Sigmoid colon (tissue), 6 donors: ENCODE measurements at regions not wholly inside any gene's neighbourhood (a gene's known extent, or its start where the extent isn't known, plus 50 kb on each side); places are given as distances from the start of the nearest gene placed in this dataset.

Experiments used
- DNase-seq: peaks from one replicate; pipeline ENCODE4 v3.0.0-alpha.2; 2019
- H3K27ac ChIP-seq, 4 donors: fragments of 200-600 bp; sonication (generic); one replicate each; pipeline ENCODE4 v1.5.1; 2016 to 2019; ENCODE audit warnings: mild to moderate bottlenecking in 1 of 4
- H3K27me3 ChIP-seq, 3 donors: fragments of 200-600 bp; sonication (generic); one replicate each; pipeline ENCODE4 v1.5.1; 2019; ENCODE audit warnings: mild to moderate bottlenecking in 1 of 3
- H3K36me3 ChIP-seq, 4 donors: fragments of 200-600 bp; sonication (generic); one replicate each; pipeline ENCODE4 v1.5.1; 2016 to 2019
- H3K4me1 ChIP-seq, 4 donors: fragments of 200-600 bp; sonication (generic); one replicate each; pipeline ENCODE4 v1.5.1; 2017 to 2019
- H3K4me3 ChIP-seq, 4 donors: fragments of 200-600 bp; sonication (generic); one replicate each; pipeline ENCODE4 v1.5.1; 2017 to 2019; ENCODE audit warnings: mild to moderate bottlenecking in 2 of 4, moderate library complexity in 1 of 4
- H3K9me3 ChIP-seq, 4 donors: fragments of 200-600 bp in 3 of 4; sonication (generic) in 3 of 4; one replicate each; pipeline versions ENCODE4 v1.5.1 to v1.6.1; 2013 to 2019
- EP300 ChIP-seq, 4 donors: sonication (generic); formaldehyde crosslinking; IDR thresholded peaks; one replicate each; pipeline ENCODE4 v1.6.1; 2017; ENCODE audit warnings: antibody characterized with exemption in 4 of 4
- POLR2A ChIP-seq, 2 donors: fragments of 450-650 bp; IDR thresholded peaks; one replicate each; pipeline ENCODE4 v1.6.1; 2016; ENCODE audit warnings: antibody characterized with exemption in 2 of 2, mild to moderate bottlenecking in 2 of 2, moderate library complexity in 2 of 2
- POLR2AphosphoS5 ChIP-seq, 4 donors: sonication (generic); formaldehyde crosslinking; IDR thresholded peaks; one replicate each; pipeline ENCODE4 v1.6.1; 2017; ENCODE audit warnings: antibody characterized with exemption in 4 of 4
- WGBS, 2 donors: extraction: QIAGEN DNeasy Blood & Tissue Kit; methylation state at CpG; one replicate each; pipeline ENCODE4 v1.1.7; 2013; 5-methylcytosine and 5-hydroxymethylcytosine counted together
- intact Hi-C: fragments of 100-400 bp; cut with DNase I; formaldehyde crosslinking; loops from one replicate; pipeline ENCODE4 v1.15.1; 2023
- TF ChIP-seq, protein P1 (sequence below), 4 experiments: fragments of 450-650 bp in 3 of 4; fragments of 200-600 bp in 1 of 4; IDR thresholded peaks; one replicate each; pipeline ENCODE4 v1.5.1; 2016 to 2019; ENCODE audit warnings: antibody characterized with exemption in 4 of 4, mild to moderate bottlenecking in 3 of 4, moderate library complexity in 2 of 4
- donor health status: healthy with polysubstance abuse.
- donor health status: healthy.

- no peak overlapping the region for H3K4me3 ChIP-seq
- intact Hi-C loops = no loop called here
- WGBS, 2 donors = 48 to 69% methylated on average over 2 of the region's 2 CpGs
- H3K27ac ChIP-seq = no peak overlapping the region
- no peak for TF ChIP-seq POLR2AphosphoS5 (IDR thresholded peaks at IDR 0.05)
- no peak for TF ChIP-seq POLR2A (IDR thresholded peaks at IDR 0.05)
- TF ChIP-seq, protein P1, sequence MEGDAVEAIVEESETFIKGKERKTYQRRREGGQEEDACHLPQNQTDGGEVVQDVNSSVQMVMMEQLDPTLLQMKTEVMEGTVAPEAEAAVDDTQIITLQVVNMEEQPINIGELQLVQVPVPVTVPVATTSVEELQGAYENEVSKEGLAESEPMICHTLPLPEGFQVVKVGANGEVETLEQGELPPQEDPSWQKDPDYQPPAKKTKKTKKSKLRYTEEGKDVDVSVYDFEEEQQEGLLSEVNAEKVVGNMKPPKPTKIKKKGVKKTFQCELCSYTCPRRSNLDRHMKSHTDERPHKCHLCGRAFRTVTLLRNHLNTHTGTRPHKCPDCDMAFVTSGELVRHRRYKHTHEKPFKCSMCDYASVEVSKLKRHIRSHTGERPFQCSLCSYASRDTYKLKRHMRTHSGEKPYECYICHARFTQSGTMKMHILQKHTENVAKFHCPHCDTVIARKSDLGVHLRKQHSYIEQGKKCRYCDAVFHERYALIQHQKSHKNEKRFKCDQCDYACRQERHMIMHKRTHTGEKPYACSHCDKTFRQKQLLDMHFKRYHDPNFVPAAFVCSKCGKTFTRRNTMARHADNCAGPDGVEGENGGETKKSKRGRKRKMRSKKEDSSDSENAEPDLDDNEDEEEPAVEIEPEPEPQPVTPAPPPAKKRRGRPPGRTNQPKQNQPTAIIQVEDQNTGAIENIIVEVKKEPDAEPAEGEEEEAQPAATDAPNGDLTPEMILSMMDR (IDR thresholded peaks at IDR 0.05) = no peak
- TF ChIP-seq EP300 (IDR thresholded peaks at IDR 0.05) = no peak
- no peak for DNase-seq
- H3K27me3 ChIP-seq = no peaks in the 10 kb centered on the region
- no peaks in the 10 kb centered on the region for H3K4me1 ChIP-seq
- H3K9me3 ChIP-seq = no peaks in the 10 kb centered on the region
- H3K36me3 ChIP-seq = no peaks in the 10 kb centered on the region
Measured at GRCh38 chr7:93737953-93738352, 152.6 kb downstream of the TFPI2 start.

DNA sequence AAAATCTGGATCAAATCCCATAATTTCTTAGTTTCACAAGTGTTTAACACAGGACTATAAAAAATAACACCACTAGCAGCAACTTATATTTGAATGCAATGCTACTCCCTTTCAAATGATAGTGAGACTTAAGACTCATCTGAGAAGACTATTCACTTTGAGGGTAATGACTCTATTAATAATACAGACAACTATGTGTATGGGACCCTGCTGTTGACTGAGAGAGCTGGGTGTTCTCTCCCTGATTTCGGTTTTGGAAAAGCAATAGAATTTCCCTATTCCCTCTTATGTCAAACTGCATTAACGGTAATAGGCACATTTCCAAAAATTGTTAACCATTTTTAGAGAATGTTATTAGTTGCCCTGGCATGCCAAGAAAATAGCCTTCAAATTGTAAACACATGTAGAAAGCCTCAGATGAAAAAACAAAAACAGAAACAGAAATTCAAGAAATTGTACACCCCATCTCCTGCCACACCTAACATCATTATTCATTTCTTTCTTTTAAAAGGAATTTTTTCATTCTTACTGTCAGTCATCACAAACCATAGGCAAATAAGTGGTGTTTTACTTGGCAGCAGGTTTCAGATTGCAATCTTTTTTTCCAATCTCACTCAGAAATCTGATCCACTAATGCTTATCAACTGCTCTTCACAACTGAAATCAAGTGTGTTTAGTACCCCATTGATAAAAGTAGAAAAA, 153.7 kb downstream of the TFPI2 start:
- Histone ChIP-seq H3K36me3 (no peaks in the 10 kb centered on the region), H3K27me3 (no peaks in the 10 kb centered on the region), H3K4me1 (no peaks in the 10 kb centered on the region), H3K27ac (no peak overlapping the region), H3K4me3 (no peak overlapping the region), H3K9me3 (no peaks in the 10 kb centered on the region)
- TF ChIP-seq EP300 (IDR thresholded peaks at IDR 0.05) (no peak), POLR2A (IDR thresholded peaks at IDR 0.05) (no peak), POLR2AphosphoS5 (IDR thresholded peaks at IDR 0.05) (no peak)
- TF ChIP-seq, protein P1 (IDR thresholded peaks at IDR 0.05) = no peak
- 67 to 76% methylated on average over 2 of the region's 2 CpGs for WGBS, 2 donors
- DNase-seq = no peak
- intact Hi-C loops = no loop called here

DNA sequence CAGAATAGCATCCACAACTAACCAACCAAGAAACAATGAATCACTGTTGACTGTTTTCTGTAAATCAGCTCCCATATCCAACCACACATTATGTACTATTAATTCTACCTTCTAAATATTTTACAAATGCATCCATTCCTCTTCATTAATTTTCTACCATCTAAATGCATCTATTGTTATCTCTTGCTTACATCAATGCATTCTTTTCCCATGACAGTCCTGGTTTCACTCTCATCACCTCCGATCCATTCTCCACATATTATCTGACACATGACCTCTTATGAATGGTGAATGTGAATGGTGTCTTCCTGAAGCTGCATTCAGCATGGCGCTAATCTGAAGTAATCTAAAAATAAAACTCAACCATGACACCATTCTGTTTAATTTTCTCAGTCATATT, 153.8 kb upstream of the CALCR start:
- H3K9me3 ChIP-seq = no peaks in the 10 kb centered on the region
- DNase-seq = no peak
- no peaks in the 10 kb centered on the region for H3K4me1 ChIP-seq
- no peaks in the 10 kb centered on the region for H3K36me3 ChIP-seq
- TF ChIP-seq POLR2AphosphoS5 (IDR thresholded peaks at IDR 0.05) (no peak), EP300 (IDR thresholded peaks at IDR 0.05) (no peak), POLR2A (IDR thresholded peaks at IDR 0.05) (no peak)
- TF ChIP-seq, protein P1 (IDR thresholded peaks at IDR 0.05) = no peak
- intact Hi-C loops = no loop called here
- no peak overlapping the region for H3K4me3 ChIP-seq
- no peaks in the 10 kb centered on the region for H3K27me3 ChIP-seq
- H3K27ac ChIP-seq = no peak overlapping the region
- WGBS, 2 donors = 83 to 87% methylated on average over 2 of the region's 2 CpGs

DNA sequence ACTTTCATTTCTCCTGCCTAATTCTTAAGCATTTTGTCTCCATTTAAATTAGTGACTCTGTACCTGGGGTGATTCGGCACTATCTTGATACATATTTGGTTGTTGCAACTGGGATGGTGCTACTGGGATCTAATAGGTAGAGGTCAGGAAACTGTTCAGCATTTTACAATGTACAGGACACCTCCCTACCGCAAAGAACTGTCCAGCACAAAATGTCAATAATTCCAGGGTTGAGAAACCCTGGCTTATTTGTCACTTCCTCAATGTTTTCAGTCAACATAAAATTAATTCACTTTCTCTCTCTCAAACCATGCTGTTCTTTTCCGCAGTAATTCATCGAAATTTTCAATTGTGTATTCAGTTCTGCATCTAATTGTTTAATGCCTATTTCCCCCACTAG, 151.4 kb upstream of the CALCR start:
- TF ChIP-seq POLR2AphosphoS5 (IDR thresholded peaks at IDR 0.05) (no peak), EP300 (IDR thresholded peaks at IDR 0.05) (no peak), POLR2A (IDR thresholded peaks at IDR 0.05) (no peak)
- TF ChIP-seq, protein P1 (IDR thresholded peaks at IDR 0.05) = no peak
- Histone ChIP-seq H3K4me1 (no peaks in the 10 kb centered on the region), H3K27ac (no peak overlapping the region), H3K36me3 (no peaks in the 10 kb centered on the region), H3K4me3 (no peak overlapping the region), H3K9me3 (no peaks in the 10 kb centered on the region), H3K27me3 (no peaks in the 10 kb centered on the region)
- 81 to 89% methylated on average over 4 of the region's 4 CpGs for WGBS, 2 donors
- intact Hi-C loops = no loop called here
- DNase-seq = no peak
